ENCODE measurements at regions not wholly inside any gene's neighbourhood (a gene's known extent, or its start where the extent isn't known, plus 50 kb on each side); places are given as distances from the start of the nearest gene placed in this dataset.

DNA sequence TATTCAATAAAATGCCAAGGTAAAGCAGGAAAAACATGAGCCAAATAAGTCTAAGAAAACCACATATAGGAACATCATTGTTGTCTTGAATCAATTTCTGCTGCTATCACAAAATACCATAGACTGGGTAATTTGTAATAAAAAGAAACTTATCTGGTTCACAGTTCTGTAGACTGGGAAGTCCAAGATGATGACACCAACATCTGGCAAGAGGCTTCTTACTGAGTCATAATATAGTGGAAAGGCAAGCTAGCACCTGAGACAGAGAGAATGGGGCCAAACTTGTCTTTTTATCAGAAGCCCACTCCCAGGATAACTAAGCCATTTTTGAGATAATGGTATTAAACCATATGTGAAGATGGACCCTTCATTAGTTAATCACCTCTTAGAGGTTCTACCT lies 975.9 kb downstream of the FLRT2 start:
- DNase-seq (ENCODE audit: low read depth, low spot score) (no peak), ATAC-seq (no peak), FAIRE-seq (no peak)
- H3K4me3 ChIP-seq, result no peak overlapping the region
- no peaks in the 10 kb centered on the region for H3K9me3 ChIP-seq (replicated peaks; ENCODE audit: control insufficient read depth, insufficient read depth, low read length)
- in situ Hi-C loops (cut with MboI), result no loop called here
- ChIA-PET POLR2A (no interaction called here), SMC1A (ENCODE audit: uncharacterized antibody, unreplicated experiment) (interaction anchor here (1.4 kb wide), 1 partner anchor 17 kb away, joined by 5 read pairs; no protein-coding TSS in a partner anchor), RAD21 (ENCODE audit: unreplicated experiment) (no interaction called here), CTCF (no interaction called here)
- intact Hi-C loops (cut with micrococcal nuclease; ENCODE audit: unreplicated experiment), result no loop called here
- BruUV-seq (replicated peaks), result no TSS peak
- no peaks in the 10 kb centered on the region for H3K79me2 ChIP-seq (ENCODE audit: control insufficient read depth, insufficient read depth, low read length)
- H3K9ac ChIP-seq (ENCODE audit: control insufficient read depth, insufficient read depth, low read length), result no peak overlapping the region
- H3K27me3 ChIP-seq (replicated peaks in 1 of 2; ENCODE audit: control insufficient read depth in 2 of 2, insufficient read depth in 2 of 2, low read length in 1 of 2), result no peaks in the 10 kb centered on the region
- no peaks in the 10 kb centered on the region for H3K4me1 ChIP-seq (ENCODE audit: control insufficient read depth, insufficient read depth, low read length)
- no peaks in the 10 kb centered on the region for H4K20me1 ChIP-seq (ENCODE audit: control insufficient read depth, insufficient read depth)
- H3K36me3 ChIP-seq (ENCODE audit: control insufficient read depth in 2 of 2, insufficient read depth in 2 of 2, low read length in 1 of 2), result no peaks in the 10 kb centered on the region
- no peak overlapping the region for H3K4me2 ChIP-seq (ENCODE audit: control insufficient read depth, insufficient read depth)
- H3K27ac ChIP-seq (ENCODE audit: control insufficient read depth, insufficient read depth), result no peak overlapping the region
- no peak overlapping the region for H2AFZ ChIP-seq (ENCODE audit: control insufficient read depth, low read depth, low read length)
- TF ChIP-seq HDAC6 (IDR thresholded peaks at IDR 0.05; ENCODE audit: unreplicated experiment) (no peak), E2F4 (IDR thresholded peaks at IDR 0.05; ENCODE audit: low read depth, low read length) (no peak), HCFC1 (IDR thresholded peaks at IDR 0.05; ENCODE audit: low read length) (no peak), IRF4 (IDR thresholded peaks at IDR 0.05; ENCODE audit: low read depth, low read length) (no peak), USF1 (IDR thresholded peaks at IDR 0.05; ENCODE audit: borderline replicate concordance, extremely low read length, insufficient read depth, low read depth, low read length) (no peak), NFIC (IDR thresholded peaks at IDR 0.05; ENCODE audit: low read depth, low read length) (no peak), RUNX3 (IDR thresholded peaks at IDR 0.05; ENCODE audit: low read length) (no peak), ZSCAN29 (IDR thresholded peaks at IDR 0.05) (no peak), NR2C1 (IDR thresholded peaks at IDR 0.05) (no peak), ATF7 (IDR thresholded peaks at IDR 0.05; ENCODE audit: low read depth) (no peak), ZBED1 (IDR thresholded peaks at IDR 0.05; ENCODE audit: borderline replicate concordance) (no peak), PAX5 (IDR thresholded peaks at IDR 0.05; ENCODE audit: borderline replicate concordance, low read depth, low read length) (no peak)
- TF ChIP-seq, protein P1, sequence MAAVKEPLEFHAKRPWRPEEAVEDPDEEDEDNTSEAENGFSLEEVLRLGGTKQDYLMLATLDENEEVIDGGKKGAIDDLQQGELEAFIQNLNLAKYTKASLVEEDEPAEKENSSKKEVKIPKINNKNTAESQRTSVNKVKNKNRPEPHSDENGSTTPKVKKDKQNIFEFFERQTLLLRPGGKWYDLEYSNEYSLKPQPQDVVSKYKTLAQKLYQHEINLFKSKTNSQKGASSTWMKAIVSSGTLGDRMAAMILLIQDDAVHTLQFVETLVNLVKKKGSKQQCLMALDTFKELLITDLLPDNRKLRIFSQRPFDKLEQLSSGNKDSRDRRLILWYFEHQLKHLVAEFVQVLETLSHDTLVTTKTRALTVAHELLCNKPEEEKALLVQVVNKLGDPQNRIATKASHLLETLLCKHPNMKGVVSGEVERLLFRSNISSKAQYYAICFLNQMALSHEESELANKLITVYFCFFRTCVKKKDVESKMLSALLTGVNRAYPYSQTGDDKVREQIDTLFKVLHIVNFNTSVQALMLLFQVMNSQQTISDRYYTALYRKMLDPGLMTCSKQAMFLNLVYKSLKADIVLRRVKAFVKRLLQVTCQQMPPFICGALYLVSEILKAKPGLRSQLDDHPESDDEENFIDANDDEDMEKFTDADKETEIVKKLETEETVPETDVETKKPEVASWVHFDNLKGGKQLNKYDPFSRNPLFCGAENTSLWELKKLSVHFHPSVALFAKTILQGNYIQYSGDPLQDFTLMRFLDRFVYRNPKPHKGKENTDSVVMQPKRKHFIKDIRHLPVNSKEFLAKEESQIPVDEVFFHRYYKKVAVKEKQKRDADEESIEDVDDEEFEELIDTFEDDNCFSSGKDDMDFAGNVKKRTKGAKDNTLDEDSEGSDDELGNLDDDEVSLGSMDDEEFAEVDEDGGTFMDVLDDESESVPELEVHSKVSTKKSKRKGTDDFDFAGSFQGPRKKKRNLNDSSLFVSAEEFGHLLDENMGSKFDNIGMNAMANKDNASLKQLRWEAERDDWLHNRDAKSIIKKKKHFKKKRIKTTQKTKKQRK (IDR thresholded peaks at IDR 0.05; ENCODE audit: low read depth, low read length), result no peak
- TF ChIP-seq, protein P2, sequence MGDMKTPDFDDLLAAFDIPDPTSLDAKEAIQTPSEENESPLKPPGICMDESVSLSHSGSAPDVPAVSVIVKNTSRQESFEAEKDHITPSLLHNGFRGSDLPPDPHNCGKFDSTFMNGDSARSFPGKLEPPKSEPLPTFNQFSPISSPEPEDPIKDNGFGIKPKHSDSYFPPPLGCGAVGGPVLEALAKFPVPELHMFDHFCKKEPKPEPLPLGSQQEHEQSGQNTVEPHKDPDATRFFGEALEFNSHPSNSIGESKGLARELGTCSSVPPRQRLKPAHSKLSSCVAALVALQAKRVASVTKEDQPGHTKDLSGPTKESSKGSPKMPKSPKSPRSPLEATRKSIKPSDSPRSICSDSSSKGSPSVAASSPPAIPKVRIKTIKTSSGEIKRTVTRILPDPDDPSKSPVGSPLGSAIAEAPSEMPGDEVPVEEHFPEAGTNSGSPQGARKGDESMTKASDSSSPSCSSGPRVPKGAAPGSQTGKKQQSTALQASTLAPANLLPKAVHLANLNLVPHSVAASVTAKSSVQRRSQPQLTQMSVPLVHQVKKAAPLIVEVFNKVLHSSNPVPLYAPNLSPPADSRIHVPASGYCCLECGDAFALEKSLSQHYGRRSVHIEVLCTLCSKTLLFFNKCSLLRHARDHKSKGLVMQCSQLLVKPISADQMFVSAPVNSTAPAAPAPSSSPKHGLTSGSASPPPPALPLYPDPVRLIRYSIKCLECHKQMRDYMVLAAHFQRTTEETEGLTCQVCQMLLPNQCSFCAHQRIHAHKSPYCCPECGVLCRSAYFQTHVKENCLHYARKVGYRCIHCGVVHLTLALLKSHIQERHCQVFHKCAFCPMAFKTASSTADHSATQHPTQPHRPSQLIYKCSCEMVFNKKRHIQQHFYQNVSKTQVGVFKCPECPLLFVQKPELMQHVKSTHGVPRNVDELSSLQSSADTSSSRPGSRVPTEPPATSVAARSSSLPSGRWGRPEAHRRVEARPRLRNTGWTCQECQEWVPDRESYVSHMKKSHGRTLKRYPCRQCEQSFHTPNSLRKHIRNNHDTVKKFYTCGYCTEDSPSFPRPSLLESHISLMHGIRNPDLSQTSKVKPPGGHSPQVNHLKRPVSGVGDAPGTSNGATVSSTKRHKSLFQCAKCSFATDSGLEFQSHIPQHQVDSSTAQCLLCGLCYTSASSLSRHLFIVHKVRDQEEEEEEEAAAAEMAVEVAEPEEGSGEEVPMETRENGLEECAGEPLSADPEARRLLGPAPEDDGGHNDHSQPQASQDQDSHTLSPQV (IDR thresholded peaks at IDR 0.05), result no peak
- TF ChIP-seq, protein P3, sequence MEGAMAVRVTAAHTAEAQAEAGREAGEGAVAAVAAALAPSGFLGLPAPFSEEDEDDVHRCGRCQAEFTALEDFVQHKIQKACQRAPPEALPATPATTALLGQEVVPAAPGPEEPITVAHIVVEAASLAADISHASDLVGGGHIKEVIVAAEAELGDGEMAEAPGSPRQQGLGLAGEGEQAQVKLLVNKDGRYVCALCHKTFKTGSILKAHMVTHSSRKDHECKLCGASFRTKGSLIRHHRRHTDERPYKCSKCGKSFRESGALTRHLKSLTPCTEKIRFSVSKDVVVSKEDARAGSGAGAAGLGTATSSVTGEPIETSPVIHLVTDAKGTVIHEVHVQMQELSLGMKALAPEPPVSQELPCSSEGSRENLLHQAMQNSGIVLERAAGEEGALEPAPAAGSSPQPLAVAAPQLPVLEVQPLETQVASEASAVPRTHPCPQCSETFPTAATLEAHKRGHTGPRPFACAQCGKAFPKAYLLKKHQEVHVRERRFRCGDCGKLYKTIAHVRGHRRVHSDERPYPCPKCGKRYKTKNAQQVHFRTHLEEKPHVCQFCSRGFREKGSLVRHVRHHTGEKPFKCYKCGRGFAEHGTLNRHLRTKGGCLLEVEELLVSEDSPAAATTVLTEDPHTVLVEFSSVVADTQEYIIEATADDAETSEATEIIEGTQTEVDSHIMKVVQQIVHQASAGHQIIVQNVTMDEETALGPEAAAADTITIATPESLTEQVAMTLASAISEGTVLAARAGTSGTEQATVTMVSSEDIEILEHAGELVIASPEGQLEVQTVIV (IDR thresholded peaks at IDR 0.05; ENCODE audit: borderline replicate concordance, partially characterized antibody), result no peak
